ENCODE measurements at regions not wholly inside any gene's neighbourhood (a gene's known extent, or its start where the extent isn't known, plus 50 kb on each side); places are given as distances from the start of the nearest gene placed in this dataset.

DNA sequence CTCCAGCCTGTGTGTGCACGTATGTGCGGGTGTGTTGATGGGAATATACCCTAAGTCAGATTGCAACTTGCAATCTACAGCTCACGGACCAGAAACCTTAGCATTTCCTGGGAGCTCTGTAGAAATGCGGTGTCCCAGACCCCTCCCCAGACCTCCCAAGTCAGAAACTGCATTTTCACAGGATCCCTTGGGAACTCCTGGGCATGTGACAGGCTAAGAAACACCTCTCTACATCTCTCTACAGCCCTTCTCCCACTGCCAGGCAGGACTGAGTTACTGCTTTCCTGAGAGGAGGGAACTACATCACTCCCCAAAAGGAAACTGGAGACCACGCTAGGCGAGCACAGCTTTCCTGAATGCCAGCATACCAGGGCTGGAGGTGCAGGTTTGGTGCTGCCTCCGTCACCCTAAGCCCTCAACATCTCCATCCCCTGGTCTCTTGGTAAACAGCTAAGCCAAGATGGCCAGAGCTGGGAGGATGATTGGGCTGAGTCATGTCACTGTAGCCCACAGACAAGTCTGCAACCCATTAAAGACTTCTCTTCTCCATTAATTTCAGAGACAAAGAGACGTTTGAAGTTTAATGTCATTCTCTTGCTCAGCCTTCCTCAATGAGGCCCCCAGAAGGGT lies 194.4 kb downstream of the BMP7 start:
- TF ChIP-seq MAX (IDR thresholded peaks at IDR 0.05) (no peak), EP300 (IDR thresholded peaks at IDR 0.05; ENCODE audit: borderline replicate concordance) (no peak), ZBTB7A (IDR thresholded peaks at IDR 0.05; ENCODE audit: low read depth) (no peak), NFIC (IDR thresholded peaks at IDR 0.05) (no peak), EGR1 (IDR thresholded peaks at IDR 0.05) (no peak), FOXM1 (IDR thresholded peaks at IDR 0.05; ENCODE audit: borderline replicate concordance, low read depth) (no peak)

- TF ChIP-seq EGR1 (IDR thresholded peaks at IDR 0.05) (no peak), ZBTB7A (IDR thresholded peaks at IDR 0.05; ENCODE audit: low read depth) (no peak), EP300 (IDR thresholded peaks at IDR 0.05; ENCODE audit: borderline replicate concordance) (no peak), USF1 (IDR thresholded peaks at IDR 0.05) (no peak), TEAD4 (IDR thresholded peaks at IDR 0.05) (no peak), REST (IDR thresholded peaks at IDR 0.05; ENCODE audit: low read depth) (no peak), TAF1 (IDR thresholded peaks at IDR 0.05; ENCODE audit: low read depth) (no peak), CEBPB (IDR thresholded peaks at IDR 0.05) (no peak), RAD21 (IDR thresholded peaks at IDR 0.05; ENCODE audit: low read depth) (no peak), YY1 (IDR thresholded peaks at IDR 0.05; ENCODE audit: low read depth) (no peak), CREB1 (IDR thresholded peaks at IDR 0.05; ENCODE audit: low read depth) (no peak), TCF12 (IDR thresholded peaks at IDR 0.05; ENCODE audit: low read depth) (no peak), FOXM1 (IDR thresholded peaks at IDR 0.05; ENCODE audit: borderline replicate concordance, low read depth) (no peak), MAX (IDR thresholded peaks at IDR 0.05) (no peak), NFIC (IDR thresholded peaks at IDR 0.05) (no peak)
Measured at GRCh38 chr20:57073402-57073801, 193.0 kb downstream of the BMP7 start.

DNA sequence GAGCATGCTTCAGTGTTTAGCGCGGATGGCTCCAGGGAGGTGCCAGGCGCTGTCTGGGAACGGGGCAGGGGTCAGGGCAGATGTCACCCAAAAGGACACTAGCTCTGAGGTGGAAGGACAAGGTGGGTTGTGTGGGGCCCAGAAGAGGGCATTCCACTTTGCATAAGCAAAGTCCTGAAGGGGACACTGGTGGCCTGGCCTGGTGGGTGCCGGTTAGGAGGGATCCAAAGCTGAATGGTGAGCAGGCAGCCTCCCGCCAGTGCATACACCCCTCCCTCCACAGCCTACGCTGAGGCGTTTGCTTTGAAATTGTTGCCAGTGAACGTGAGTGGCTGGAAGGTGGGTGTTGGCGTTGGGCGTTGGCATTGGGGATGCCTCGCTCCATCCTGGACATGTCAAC lies 192.1 kb downstream of the BMP7 start:
- TF ChIP-seq REST (IDR thresholded peaks at IDR 0.05; ENCODE audit: low read depth) = no peak
- no peak for TF ChIP-seq FOXM1 (IDR thresholded peaks at IDR 0.05; ENCODE audit: borderline replicate concordance, low read depth)
- no peak for TF ChIP-seq MAX (IDR thresholded peaks at IDR 0.05)
- no peak for TF ChIP-seq RAD21 (IDR thresholded peaks at IDR 0.05; ENCODE audit: low read depth)
- no peak for TF ChIP-seq EGR1 (IDR thresholded peaks at IDR 0.05)
- no peak for TF ChIP-seq TCF12 (IDR thresholded peaks at IDR 0.05; ENCODE audit: low read depth)
- TF ChIP-seq YY1 (IDR thresholded peaks at IDR 0.05; ENCODE audit: low read depth) = no peak
- TF ChIP-seq ZBTB7A (IDR thresholded peaks at IDR 0.05; ENCODE audit: low read depth) = no peak
- no peak for TF ChIP-seq TEAD4 (IDR thresholded peaks at IDR 0.05)
- TF ChIP-seq CEBPB (IDR thresholded peaks at IDR 0.05) = no peak
- TF ChIP-seq NFIC (IDR thresholded peaks at IDR 0.05) = no peak
- no peak for TF ChIP-seq USF1 (IDR thresholded peaks at IDR 0.05)
- TF ChIP-seq TAF1 (IDR thresholded peaks at IDR 0.05; ENCODE audit: low read depth) = no peak
- TF ChIP-seq CREB1 (IDR thresholded peaks at IDR 0.05; ENCODE audit: low read depth) = no peak
- no peak for TF ChIP-seq EP300 (IDR thresholded peaks at IDR 0.05; ENCODE audit: borderline replicate concordance)

DNA sequence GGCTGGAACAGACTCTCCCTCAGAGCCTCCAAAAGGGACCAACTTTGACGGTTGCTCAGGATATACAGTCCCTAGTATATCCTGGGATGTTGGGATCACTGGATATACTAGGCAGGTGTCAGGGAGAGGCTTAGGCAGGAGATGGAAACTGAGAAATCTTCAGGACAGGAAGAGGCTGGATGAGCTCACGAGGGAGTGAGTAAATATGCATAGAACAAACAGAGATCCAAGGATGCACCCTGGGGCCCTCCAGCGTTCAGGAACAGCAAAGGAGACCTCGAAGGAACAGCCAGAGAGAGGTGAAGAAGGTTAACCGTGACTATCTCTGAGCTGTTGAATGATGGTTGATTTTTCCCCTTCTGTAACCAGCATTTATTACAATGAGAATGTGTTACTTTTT lies 191.3 kb downstream of the BMP7 start:
- TF ChIP-seq MAX (IDR thresholded peaks at IDR 0.05) (no peak), EGR1 (IDR thresholded peaks at IDR 0.05) (no peak), CREB1 (IDR thresholded peaks at IDR 0.05; ENCODE audit: low read depth) (no peak), NFIC (IDR thresholded peaks at IDR 0.05) (no peak), TAF1 (IDR thresholded peaks at IDR 0.05; ENCODE audit: low read depth) (no peak), USF1 (IDR thresholded peaks at IDR 0.05) (no peak), REST (IDR thresholded peaks at IDR 0.05; ENCODE audit: low read depth) (no peak), FOXM1 (IDR thresholded peaks at IDR 0.05; ENCODE audit: borderline replicate concordance, low read depth) (no peak), CEBPB (IDR thresholded peaks at IDR 0.05) (no peak), YY1 (IDR thresholded peaks at IDR 0.05; ENCODE audit: low read depth) (no peak), TCF12 (IDR thresholded peaks at IDR 0.05; ENCODE audit: low read depth) (no peak), EP300 (IDR thresholded peaks at IDR 0.05; ENCODE audit: borderline replicate concordance) (no peak), RAD21 (IDR thresholded peaks at IDR 0.05; ENCODE audit: low read depth) (no peak)

Data from Ishikawa (cell line).